NCI-H345 (cell line): ENCODE measurements at regions not wholly inside any gene's neighbourhood (a gene's known extent, or its start where the extent isn't known, plus 50 kb on each side); places are given as distances from the start of the nearest gene placed in this dataset.
A peak's percentile ranks its signal among the peaks of the same experiment; 100 is the strongest.

ENCODE experiments used
- DNase-seq: peaks from one replicate; lab custom pipeline; 2025; lab: John Stamatoyannopoulos, UW

- DNase-seq, result no peak
These were observed 92.5 kb upstream of the NCK2 start for GRCh38 chr2:105652014-105652796.

GRCh38 chr2:105649534-105649933 is 95.2 kb upstream of the NCK2 start:
- DNase-seq, result no peak

- peak; percentile 5 for DNase-seq
These were observed 97.0 kb upstream of the NCK2 start for GRCh38 chr2:105647731-105648130.

GRCh38 chr2:105646774-105647076 is 98.0 kb upstream of the NCK2 start:
- no peak for DNase-seq

GRCh38 chr2:105645938-105646773 is 98.6 kb upstream of the NCK2 start:
- peak; percentile 72 for DNase-seq

- no peak for DNase-seq
These were observed 99.4 kb upstream of the NCK2 start for GRCh38 chr2:105645031-105645937.

GRCh38 chr2:105644174-105644980 is 100.3 kb upstream of the NCK2 start:
- no peak for DNase-seq

GRCh38 chr2:105643405-105644173 is 101.1 kb upstream of the NCK2 start:
- no peak for DNase-seq

- no peak for DNase-seq
These were observed 103.3 kb upstream of the NCK2 start for GRCh38 chr2:105641389-105641811.

GRCh38 chr2:105640246-105640645 is 104.5 kb upstream of the NCK2 start:
- DNase-seq, result no peak

GRCh38 chr2:105636109-105636740 is 108.5 kb upstream of the NCK2 start:
- DNase-seq, result no peak

GRCh38 chr2:105635564-105635963 is 109.1 kb upstream of the NCK2 start:
- DNase-seq, result no peak

- DNase-seq, result no peak
These were observed 110.5 kb upstream of the NCK2 start for GRCh38 chr2:105634198-105634597.

- DNase-seq, result no peak
These were observed 112.8 kb upstream of the NCK2 start for GRCh38 chr2:105631922-105632321.

- no peak for DNase-seq
These were observed 113.7 kb upstream of the NCK2 start for GRCh38 chr2:105631011-105631410.

GRCh38 chr2:105629634-105630033 is 115.1 kb upstream of the NCK2 start:
- DNase-seq, result no peak

- DNase-seq, result peak; percentile 54
These were observed 117.2 kb upstream of the NCK2 start for GRCh38 chr2:105627534-105627933.

GRCh38 chr2:105626966-105627340 is 117.8 kb upstream of the NCK2 start:
- DNase-seq, result no peak

- no peak for DNase-seq
These were observed 118.3 kb upstream of the NCK2 start for GRCh38 chr2:105626212-105626965.

GRCh38 chr2:105625632-105626031 is 119.1 kb upstream of the NCK2 start:
- no peak for DNase-seq
